Endodermal cell (in vitro differentiated cells): ENCODE measurements at regions not wholly inside any gene's neighbourhood (a gene's known extent, or its start where the extent isn't known, plus 50 kb on each side); places are given as distances from the start of the nearest gene placed in this dataset.

Experiments
- DNase-seq: peaks from one replicate; pipeline ENCODE4 v3.0.0-alpha.2; 2017
- H3K27ac ChIP-seq: 2 replicates; pipeline ENCODE4 v1.5.1; 2013; ENCODE audit warnings: mild to moderate bottlenecking, low read depth, low read length, moderate library complexity
- H3K27me3 ChIP-seq: 2 replicates; pipeline ENCODE4 v1.6.1; 2013; ENCODE audit warnings: mild to moderate bottlenecking, low read length, moderate library complexity; ENCODE audit not compliant: insufficient read depth, control insufficient read depth, poor library complexity, severe bottlenecking
- H3K36me3 ChIP-seq: 2 replicates; pipeline ENCODE4 v1.7.0; 2013; ENCODE audit warnings: mild to moderate bottlenecking, low read length, moderate library complexity; ENCODE audit not compliant: control insufficient read depth, insufficient read depth
- H3K4me1 ChIP-seq: one replicate; pipeline ENCODE4 v1.7.0; 2013; ENCODE audit warnings: low read length; ENCODE audit not compliant: control insufficient read depth, insufficient read depth
- H3K4me3 ChIP-seq: 2 replicates; pipeline ENCODE4 v1.5.1; 2013; ENCODE audit warnings: mild to moderate bottlenecking, low read length, moderate library complexity
- H3K9ac ChIP-seq: 2 replicates; pipeline ENCODE4 v1.6.1; 2013; ENCODE audit warnings: mild to moderate bottlenecking, low read length, moderate library complexity; ENCODE audit not compliant: poor library complexity, severe bottlenecking; ENCODE audit errors: extremely low read depth
- H3K9me3 ChIP-seq: 2 replicates; pipeline ENCODE4 v1.6.1; 2013; ENCODE audit warnings: mild to moderate bottlenecking, low read length, moderate library complexity; ENCODE audit not compliant: control insufficient read depth
- H3K27ac Mint-ChIP-seq: 2 replicates; pipeline ENCODE4 v1.8.0; 2020; ENCODE audit warnings: mixed read lengths
- H3K27me3 Mint-ChIP-seq: 2 replicates; pipeline ENCODE4 v1.8.0; 2021; ENCODE audit warnings: mild to moderate bottlenecking, mixed read lengths; ENCODE audit not compliant: insufficient read depth
- H3K36me3 Mint-ChIP-seq: 2 replicates; pipeline ENCODE4 v1.8.0; 2020; ENCODE audit warnings: low read depth, mixed read lengths
- H3K4me1 Mint-ChIP-seq: 2 replicates; pipeline ENCODE4 v1.8.0; 2020; ENCODE audit warnings: mixed read lengths
- H3K4me3 Mint-ChIP-seq: 2 replicates; pipeline ENCODE4 v1.8.0; 2020; ENCODE audit warnings: mild to moderate bottlenecking, moderate library complexity, mixed read lengths
- H3K9me3 Mint-ChIP-seq: 2 replicates; pipeline ENCODE4 v1.8.0; 2020; ENCODE audit warnings: mild to moderate bottlenecking, mixed read lengths
- WGBS, 2 experiments: methylation state at CpG; one replicate each; pipeline versions ENCODE4 v1.1.5 to v1.1.7; 2013; ENCODE audit warnings: missing lambda C conversion rate in 2 of 2, mixed read lengths in 1 of 2; ENCODE audit not compliant: insufficient coverage in 1 of 2, insufficient read length in 1 of 2; 5-methylcytosine and 5-hydroxymethylcytosine counted together
- TF ChIP-seq, protein P1 (sequence below): fragments of 200-600 bp; sonication (generic); conservative IDR thresholded peaks from 2 replicates; pipeline ENCODE4 v1.5.0; 2021; ENCODE audit warnings: antibody characterized with exemption, mild to moderate bottlenecking

DNA sequence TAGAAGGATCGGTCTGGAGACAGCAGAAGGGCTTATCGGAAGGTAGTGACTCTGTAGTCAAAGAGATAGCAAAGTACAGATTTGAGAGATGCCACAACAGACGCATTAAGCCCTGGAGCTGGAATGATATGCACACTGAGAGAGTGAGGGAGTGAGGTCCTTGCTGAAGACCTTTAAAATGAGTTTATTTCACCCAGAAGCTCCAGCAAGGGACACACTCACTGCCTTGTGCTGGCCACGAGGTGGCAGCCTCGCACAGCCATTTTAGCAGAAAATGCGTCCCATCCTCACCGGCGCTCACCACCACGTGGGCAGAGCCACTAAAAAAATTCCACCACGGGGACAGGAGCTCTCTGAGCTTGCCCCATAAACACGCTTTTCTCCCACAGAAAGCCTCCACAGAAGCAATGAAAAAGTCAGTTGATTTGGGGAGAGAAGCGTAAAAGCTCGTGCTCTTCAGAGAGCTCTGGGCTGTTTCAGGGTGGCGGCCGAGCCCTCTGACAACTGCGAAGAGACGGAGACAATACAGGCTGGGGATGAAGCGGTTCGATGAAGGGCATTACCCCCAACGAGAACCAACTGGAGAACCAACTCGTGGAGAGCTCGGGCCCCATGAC is 163.0 kb upstream of the KLF14 start:
- H3K4me1 Mint-ChIP-seq = peaks cover 33% of the 10 kb centered on the region
- H3K36me3 Mint-ChIP-seq = no peaks in the 10 kb centered on the region
- H3K27me3 ChIP-seq = no peaks in the 10 kb centered on the region
- peak overlapping the region; percentile 57 for H3K27ac Mint-ChIP-seq
- H3K9me3 Mint-ChIP-seq = no peaks in the 10 kb centered on the region
- no peak overlapping the region for H3K4me3 Mint-ChIP-seq
- DNase-seq = peak; percentile 90
- WGBS, 2 experiments = 53 to 70% methylated on average over 16 to 22 of the region's 22 CpGs
- no peak overlapping the region for H3K4me3 ChIP-seq
- H3K4me1 ChIP-seq = no peaks in the 10 kb centered on the region
- H3K9me3 ChIP-seq = no peaks in the 10 kb centered on the region
- H3K36me3 ChIP-seq = no peaks in the 10 kb centered on the region
- H3K9ac ChIP-seq = no peak overlapping the region
- peaks cover 2% of the 10 kb centered on the region for H3K27me3 Mint-ChIP-seq
- no peak overlapping the region for H3K27ac ChIP-seq
- TF ChIP-seq, protein P1, sequence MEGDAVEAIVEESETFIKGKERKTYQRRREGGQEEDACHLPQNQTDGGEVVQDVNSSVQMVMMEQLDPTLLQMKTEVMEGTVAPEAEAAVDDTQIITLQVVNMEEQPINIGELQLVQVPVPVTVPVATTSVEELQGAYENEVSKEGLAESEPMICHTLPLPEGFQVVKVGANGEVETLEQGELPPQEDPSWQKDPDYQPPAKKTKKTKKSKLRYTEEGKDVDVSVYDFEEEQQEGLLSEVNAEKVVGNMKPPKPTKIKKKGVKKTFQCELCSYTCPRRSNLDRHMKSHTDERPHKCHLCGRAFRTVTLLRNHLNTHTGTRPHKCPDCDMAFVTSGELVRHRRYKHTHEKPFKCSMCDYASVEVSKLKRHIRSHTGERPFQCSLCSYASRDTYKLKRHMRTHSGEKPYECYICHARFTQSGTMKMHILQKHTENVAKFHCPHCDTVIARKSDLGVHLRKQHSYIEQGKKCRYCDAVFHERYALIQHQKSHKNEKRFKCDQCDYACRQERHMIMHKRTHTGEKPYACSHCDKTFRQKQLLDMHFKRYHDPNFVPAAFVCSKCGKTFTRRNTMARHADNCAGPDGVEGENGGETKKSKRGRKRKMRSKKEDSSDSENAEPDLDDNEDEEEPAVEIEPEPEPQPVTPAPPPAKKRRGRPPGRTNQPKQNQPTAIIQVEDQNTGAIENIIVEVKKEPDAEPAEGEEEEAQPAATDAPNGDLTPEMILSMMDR = peak; percentile 87

DNA sequence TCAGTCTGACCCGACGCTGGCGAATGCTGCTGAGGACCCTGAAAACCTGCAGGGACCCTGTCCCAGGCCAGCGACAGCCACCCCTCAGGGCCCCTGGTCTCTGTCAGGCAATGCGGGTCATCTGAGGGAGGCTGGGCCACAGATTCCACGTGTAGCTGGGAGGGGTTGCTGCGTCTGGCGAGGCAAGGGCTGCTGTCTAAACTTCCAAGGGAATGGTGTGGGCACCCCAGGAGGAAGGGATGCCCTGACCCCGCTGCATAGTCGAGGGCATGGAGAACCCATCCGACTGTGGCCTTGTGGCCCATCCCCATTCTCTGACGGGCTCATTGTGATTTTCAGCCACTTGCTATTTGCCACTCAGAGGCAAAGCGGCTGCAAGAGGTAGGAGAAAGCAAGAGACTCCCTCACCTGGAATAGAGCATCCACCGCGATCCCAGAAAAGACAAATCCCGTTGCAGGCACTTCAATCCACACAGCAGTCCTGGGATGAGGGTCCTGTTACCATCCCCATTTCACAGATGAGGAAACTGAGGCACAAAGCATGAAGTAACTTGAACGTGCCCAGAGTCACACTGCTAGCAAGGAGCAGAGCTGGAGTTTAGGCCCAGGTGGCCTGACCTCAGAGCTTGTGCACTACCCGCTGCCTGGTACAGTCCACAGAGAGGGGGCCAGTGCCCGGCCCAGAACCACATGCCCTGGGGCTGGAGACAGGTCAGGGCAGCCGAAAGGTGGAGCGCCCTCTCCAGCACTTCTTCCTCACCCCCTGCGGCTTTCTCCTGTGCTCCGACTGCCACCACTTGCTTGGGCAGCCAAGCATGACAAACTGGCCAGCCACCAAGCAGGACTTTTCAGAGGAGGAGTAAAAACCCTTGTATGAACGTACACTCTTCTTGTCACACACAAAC is 163.8 kb upstream of the KLF14 start:
- no peaks in the 10 kb centered on the region for H3K4me1 ChIP-seq
- no peak overlapping the region for H3K4me3 ChIP-seq
- H3K4me1 Mint-ChIP-seq = peaks cover 33% of the 10 kb centered on the region
- DNase-seq = no peak
- TF ChIP-seq, protein P1 = no peak
- WGBS, 2 experiments = 76 to 83% methylated on average over 14 to 24 of the region's 24 CpGs
- H3K27ac ChIP-seq = no peak overlapping the region
- H3K27me3 Mint-ChIP-seq = peaks cover 2% of the 10 kb centered on the region
- H3K36me3 Mint-ChIP-seq = no peaks in the 10 kb centered on the region
- no peaks in the 10 kb centered on the region for H3K27me3 ChIP-seq
- no peaks in the 10 kb centered on the region for H3K9me3 ChIP-seq
- H3K9ac ChIP-seq = no peak overlapping the region
- H3K4me3 Mint-ChIP-seq = no peak overlapping the region
- no peaks in the 10 kb centered on the region for H3K9me3 Mint-ChIP-seq
- H3K36me3 ChIP-seq = no peaks in the 10 kb centered on the region
- no peak overlapping the region for H3K27ac Mint-ChIP-seq

DNA sequence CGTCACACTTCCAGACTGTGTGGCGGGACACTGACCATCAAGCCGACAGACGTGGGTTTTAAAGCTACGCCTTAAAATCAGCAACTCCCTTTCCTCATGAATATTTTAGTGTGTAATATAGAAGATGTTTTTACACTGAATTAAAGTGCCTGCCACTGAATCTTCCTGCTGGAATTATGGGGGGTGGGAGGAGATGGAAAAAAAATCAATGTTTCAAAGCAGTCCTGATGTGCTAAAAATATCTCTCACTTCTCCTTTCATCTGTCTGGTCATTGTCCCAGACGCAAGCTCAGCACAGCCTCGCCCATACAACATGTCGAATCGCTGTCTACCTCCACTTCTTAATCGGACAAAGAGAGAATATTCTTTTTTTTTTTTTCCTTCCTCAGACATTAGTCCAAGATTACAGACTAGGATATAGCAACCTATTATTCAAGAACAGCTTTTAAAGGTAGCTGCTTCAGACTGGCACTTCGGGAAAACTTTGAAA is 165.1 kb upstream of the KLF14 start:
- Histone ChIP-seq H3K9ac (no peak overlapping the region), H3K4me1 (no peaks in the 10 kb centered on the region), H3K27ac (no peak overlapping the region), H3K27me3 (no peaks in the 10 kb centered on the region), H3K9me3 (no peaks in the 10 kb centered on the region), H3K4me3 (no peak overlapping the region), H3K36me3 (no peaks in the 10 kb centered on the region)
- H3K27ac Mint-ChIP-seq = no peak overlapping the region
- H3K27me3 Mint-ChIP-seq = peaks cover 2% of the 10 kb centered on the region
- peaks cover 36% of the 10 kb centered on the region for H3K4me1 Mint-ChIP-seq
- H3K36me3 Mint-ChIP-seq = no peaks in the 10 kb centered on the region
- WGBS, 2 experiments = 96 to 100% methylated on average over 4 to 11 of the region's 11 CpGs
- TF ChIP-seq, protein P1 = no peak
- DNase-seq = no peak
- H3K4me3 Mint-ChIP-seq = no peak overlapping the region
- H3K9me3 Mint-ChIP-seq = no peaks in the 10 kb centered on the region
